HEK293 (cell line): ENCODE measurements at regions not wholly inside any gene's neighbourhood (a gene's known extent, or its start where the extent isn't known, plus 50 kb on each side); places are given as distances from the start of the nearest gene placed in this dataset.

Source experiments
- CTCF ChIA-PET: fragments of 350-600 bp; formaldehyde crosslinking; extraction: SDS; loops from one replicate; lab custom pipeline; 2021; ENCODE audit warnings: antibody characterized with exemption; lab: Yijun Ruan, JAX
- POLR2A ChIA-PET: fragments of 300-600 bp; formaldehyde crosslinking; extraction: SDS; loops from one replicate; lab custom pipeline; 2020; ENCODE audit warnings: antibody characterized with exemption, inconsistent platforms; lab: Yijun Ruan, JAX
- H3K27ac ChIP-seq: fragments of 200-500 bp; sonication (Bioruptor generic); 2 replicates; pipeline ENCODE4 v1.5.1; 2014; ENCODE audit warnings: low read depth, low read length, control low read depth, inconsistent platforms; ENCODE audit errors: extremely low read depth
- H3K36me3 ChIP-seq, 2 experiments: fragments of 200-500 bp in 1 of 2; sonication (Bioruptor generic) in 1 of 2; 1 replicate in 1 of 2; 2 replicates in 1 of 2; pipeline ENCODE4 v1.5.1; 2014 to 2017; ENCODE audit warnings: inconsistent platforms in 2 of 2, low read length in 2 of 2; ENCODE audit not compliant: control insufficient read depth in 2 of 2, insufficient read depth in 1 of 2
- H3K4me1 ChIP-seq: fragments of 200-500 bp; sonication (Bioruptor generic); 2 replicates; pipeline ENCODE4 v1.5.1; 2014; ENCODE audit warnings: mild to moderate bottlenecking, low read length, inconsistent platforms; ENCODE audit not compliant: control insufficient read depth, insufficient read depth
- H3K4me3 ChIP-seq: 2 replicates; pipeline ENCODE4 v1.5.1; 2011; ENCODE audit warnings: low read depth, mild to moderate bottlenecking, control low read depth, low read length, moderate library complexity
- H3K9me3 ChIP-seq: fragments of 200-500 bp; sonication (Bioruptor generic); 2 replicates; pipeline ENCODE4 v1.5.1; 2014; ENCODE audit warnings: low read depth, low read length, inconsistent platforms; ENCODE audit not compliant: control insufficient read depth, insufficient read depth
- HOXC10 ChIP-seq: sonication (generic); formaldehyde crosslinking; IDR thresholded peaks from 2 replicates; pipeline ENCODE4 v1.8.1; 2023; ENCODE audit warnings: mild to moderate bottlenecking, missing genetic modification reagents
- KLF9 ChIP-seq: fragments of 450-650 bp; formaldehyde crosslinking; IDR thresholded peaks from 2 replicates; pipeline ENCODE4 v1.5.1; 2016; ENCODE audit warnings: missing biosample characterization, missing genetic modification characterization, low read depth
- ZBTB1 ChIP-seq: fragments of 450-650 bp; formaldehyde crosslinking; IDR thresholded peaks from 2 replicates; pipeline ENCODE4 v1.5.1; 2016; ENCODE audit warnings: missing biosample characterization, missing genetic modification characterization
- ZBTB20 ChIP-seq: fragments of 450-650 bp; formaldehyde crosslinking; IDR thresholded peaks from 2 replicates; pipeline ENCODE4 v1.5.1; 2016; ENCODE audit warnings: missing biosample characterization, missing genetic modification characterization
- ZBTB8A ChIP-seq: fragments of 450-650 bp; formaldehyde crosslinking; IDR thresholded peaks from 2 replicates; pipeline ENCODE4 v1.5.1; 2016; ENCODE audit warnings: missing biosample characterization, missing genetic modification characterization
- ZFP69B ChIP-seq: fragments of 450-650 bp; formaldehyde crosslinking; IDR thresholded peaks from 2 replicates; pipeline ENCODE4 v1.5.1; 2016; ENCODE audit warnings: missing biosample characterization, missing genetic modification characterization
- ZIC2 ChIP-seq: fragments of 450-650 bp; formaldehyde crosslinking; IDR thresholded peaks from 2 replicates; pipeline ENCODE4 v1.5.1; 2016; ENCODE audit warnings: missing biosample characterization, missing genetic modification characterization
- ZNF138 ChIP-seq: fragments of 450-650 bp; formaldehyde crosslinking; IDR thresholded peaks from 2 replicates; pipeline ENCODE4 v1.5.1; 2016; ENCODE audit warnings: missing biosample characterization, missing genetic modification characterization, borderline replicate concordance
- ZNF518A ChIP-seq: fragments of 450-650 bp; formaldehyde crosslinking; conservative IDR thresholded peaks from 2 replicates; pipeline ENCODE4 v1.5.1; 2016; ENCODE audit warnings: low read depth, missing biosample characterization, missing genetic modification characterization
- ZNF585B ChIP-seq: fragments of 450-650 bp; formaldehyde crosslinking; IDR thresholded peaks from 2 replicates; pipeline ENCODE4 v1.5.1; 2016; ENCODE audit warnings: missing biosample characterization, missing genetic modification characterization
- ZNF670 ChIP-seq: fragments of 450-650 bp; formaldehyde crosslinking; IDR thresholded peaks from 2 replicates; pipeline ENCODE4 v1.5.1; 2016; ENCODE audit warnings: missing biosample characterization, missing genetic modification characterization, low read depth
- ZNF701 ChIP-seq: fragments of 450-650 bp; formaldehyde crosslinking; IDR thresholded peaks from 2 replicates; pipeline ENCODE4 v1.5.1; 2016; ENCODE audit warnings: missing biosample characterization, missing genetic modification characterization
- ZNF768 ChIP-seq: fragments of 450-650 bp; formaldehyde crosslinking; IDR thresholded peaks from 2 replicates; pipeline ENCODE4 v1.5.1; 2018; ENCODE audit warnings: missing biosample characterization, mild to moderate bottlenecking, missing genetic modification characterization
- TF ChIP-seq, protein P1 (sequence below): fragments of 450-650 bp; formaldehyde crosslinking; IDR thresholded peaks from 2 replicates; pipeline ENCODE4 v1.5.1; 2017; ENCODE audit warnings: missing biosample characterization, missing genetic modification characterization
- TF ChIP-seq, protein P2 (sequence below): fragments of 450-650 bp; formaldehyde crosslinking; IDR thresholded peaks from 2 replicates; pipeline ENCODE4 v1.5.1; 2016; ENCODE audit warnings: missing biosample characterization, missing genetic modification characterization
- TF ChIP-seq, protein P3 (sequence below): fragments of 450-650 bp; formaldehyde crosslinking; IDR thresholded peaks from 2 replicates; pipeline ENCODE4 v1.5.1; 2016; ENCODE audit warnings: missing biosample characterization, missing genetic modification characterization
- TF ChIP-seq, protein P4 (sequence below): fragments of 450-650 bp; formaldehyde crosslinking; IDR thresholded peaks from 2 replicates; pipeline ENCODE4 v1.5.1; 2016; ENCODE audit warnings: missing biosample characterization, missing genetic modification characterization
- TF ChIP-seq, protein P5 (sequence below): fragments of 450-650 bp; formaldehyde crosslinking; IDR thresholded peaks from 2 replicates; pipeline ENCODE4 v1.5.1; 2016; ENCODE audit warnings: missing biosample characterization, missing genetic modification characterization

DNA sequence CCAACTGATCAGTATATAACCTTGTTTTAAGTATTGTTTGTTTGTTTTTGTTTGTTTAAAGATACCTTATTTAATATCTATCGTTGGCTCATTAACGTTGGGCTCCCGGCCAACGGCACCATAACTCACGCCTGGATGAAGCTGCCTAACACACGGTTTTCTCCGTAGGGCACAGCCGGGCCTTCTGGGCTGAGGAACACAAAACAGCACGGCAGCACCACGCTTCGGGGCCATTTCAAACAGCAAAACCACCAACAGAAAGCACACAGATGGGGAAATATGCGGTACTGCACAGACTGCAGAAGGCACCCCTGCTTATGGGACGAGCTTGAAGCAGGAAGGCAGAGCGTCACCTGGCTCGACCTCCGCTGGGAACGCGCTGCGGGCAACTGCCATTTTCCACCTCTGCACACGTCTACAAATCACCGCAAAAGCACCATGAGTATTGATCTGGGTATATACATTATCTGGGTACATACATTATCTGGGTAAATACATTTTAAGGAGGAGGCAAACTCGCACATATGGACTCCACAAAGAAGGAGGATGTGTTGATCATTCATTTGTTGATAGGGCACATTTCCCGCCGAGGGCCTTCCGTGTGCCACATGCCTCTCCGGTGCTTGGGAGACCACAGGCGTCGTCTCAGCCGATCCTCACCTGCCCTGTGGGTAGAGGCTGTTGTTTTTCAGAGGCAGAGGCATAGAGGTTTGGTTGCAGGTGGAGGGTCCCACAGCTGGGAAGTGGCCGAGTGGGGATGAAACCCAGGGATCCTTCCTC is 123.7 kb upstream of the ATP2B2 start:
- no peaks in the 10 kb centered on the region for H3K9me3 ChIP-seq
- no peak overlapping the region for H3K4me3 ChIP-seq
- no peak for TF ChIP-seq ZNF768 (tag by site-specific recombination)
- no peak for TF ChIP-seq ZIC2 (tag by site-specific recombination)
- TF ChIP-seq ZBTB20 (tag by site-specific recombination): no peak
- no peak for TF ChIP-seq ZNF670 (tag by site-specific recombination)
- TF ChIP-seq, protein P1, sequence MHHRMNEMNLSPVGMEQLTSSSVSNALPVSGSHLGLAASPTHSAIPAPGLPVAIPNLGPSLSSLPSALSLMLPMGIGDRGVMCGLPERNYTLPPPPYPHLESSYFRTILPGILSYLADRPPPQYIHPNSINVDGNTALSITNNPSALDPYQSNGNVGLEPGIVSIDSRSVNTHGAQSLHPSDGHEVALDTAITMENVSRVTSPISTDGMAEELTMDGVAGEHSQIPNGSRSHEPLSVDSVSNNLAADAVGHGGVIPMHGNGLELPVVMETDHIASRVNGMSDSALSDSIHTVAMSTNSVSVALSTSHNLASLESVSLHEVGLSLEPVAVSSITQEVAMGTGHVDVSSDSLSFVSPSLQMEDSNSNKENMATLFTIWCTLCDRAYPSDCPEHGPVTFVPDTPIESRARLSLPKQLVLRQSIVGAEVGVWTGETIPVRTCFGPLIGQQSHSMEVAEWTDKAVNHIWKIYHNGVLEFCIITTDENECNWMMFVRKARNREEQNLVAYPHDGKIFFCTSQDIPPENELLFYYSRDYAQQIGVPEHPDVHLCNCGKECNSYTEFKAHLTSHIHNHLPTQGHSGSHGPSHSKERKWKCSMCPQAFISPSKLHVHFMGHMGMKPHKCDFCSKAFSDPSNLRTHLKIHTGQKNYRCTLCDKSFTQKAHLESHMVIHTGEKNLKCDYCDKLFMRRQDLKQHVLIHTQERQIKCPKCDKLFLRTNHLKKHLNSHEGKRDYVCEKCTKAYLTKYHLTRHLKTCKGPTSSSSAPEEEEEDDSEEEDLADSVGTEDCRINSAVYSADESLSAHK (tag by site-specific recombination): no peak
- TF ChIP-seq, protein P2, sequence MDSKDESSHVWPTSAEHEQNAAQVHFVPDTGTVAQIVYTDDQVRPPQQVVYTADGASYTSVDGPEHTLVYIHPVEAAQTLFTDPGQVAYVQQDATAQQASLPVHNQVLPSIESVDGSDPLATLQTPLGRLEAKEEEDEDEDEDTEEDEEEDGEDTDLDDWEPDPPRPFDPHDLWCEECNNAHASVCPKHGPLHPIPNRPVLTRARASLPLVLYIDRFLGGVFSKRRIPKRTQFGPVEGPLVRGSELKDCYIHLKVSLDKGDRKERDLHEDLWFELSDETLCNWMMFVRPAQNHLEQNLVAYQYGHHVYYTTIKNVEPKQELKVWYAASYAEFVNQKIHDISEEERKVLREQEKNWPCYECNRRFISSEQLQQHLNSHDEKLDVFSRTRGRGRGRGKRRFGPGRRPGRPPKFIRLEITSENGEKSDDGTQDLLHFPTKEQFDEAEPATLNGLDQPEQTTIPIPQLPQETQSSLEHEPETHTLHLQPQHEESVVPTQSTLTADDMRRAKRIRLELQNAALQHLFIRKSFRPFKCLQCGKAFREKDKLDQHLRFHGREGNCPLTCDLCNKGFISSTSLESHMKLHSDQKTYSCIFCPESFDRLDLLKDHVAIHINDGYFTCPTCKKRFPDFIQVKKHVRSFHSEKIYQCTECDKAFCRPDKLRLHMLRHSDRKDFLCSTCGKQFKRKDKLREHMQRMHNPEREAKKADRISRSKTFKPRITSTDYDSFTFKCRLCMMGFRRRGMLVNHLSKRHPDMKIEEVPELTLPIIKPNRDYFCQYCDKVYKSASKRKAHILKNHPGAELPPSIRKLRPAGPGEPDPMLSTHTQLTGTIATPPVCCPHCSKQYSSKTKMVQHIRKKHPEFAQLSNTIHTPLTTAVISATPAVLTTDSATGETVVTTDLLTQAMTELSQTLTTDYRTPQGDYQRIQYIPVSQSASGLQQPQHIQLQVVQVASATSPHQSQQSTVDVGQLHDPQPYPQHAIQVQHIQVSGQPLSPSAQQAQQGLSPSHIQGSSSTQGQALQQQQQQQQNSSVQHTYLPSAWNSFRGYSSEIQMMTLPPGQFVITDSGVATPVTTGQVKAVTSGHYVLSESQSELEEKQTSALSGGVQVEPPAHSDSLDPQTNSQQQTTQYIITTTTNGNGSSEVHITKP (tag by site-specific recombination): no peak
- no peak for TF ChIP-seq ZFP69B
- TF ChIP-seq HOXC10: no peak
- TF ChIP-seq ZNF585B (tag by site-specific recombination): no peak
- TF ChIP-seq ZBTB1 (tag by site-specific recombination): no peak
- TF ChIP-seq ZBTB8A (tag by site-specific recombination): no peak
- TF ChIP-seq KLF9 (tag by site-specific recombination): no peak
- TF ChIP-seq, protein P3, sequence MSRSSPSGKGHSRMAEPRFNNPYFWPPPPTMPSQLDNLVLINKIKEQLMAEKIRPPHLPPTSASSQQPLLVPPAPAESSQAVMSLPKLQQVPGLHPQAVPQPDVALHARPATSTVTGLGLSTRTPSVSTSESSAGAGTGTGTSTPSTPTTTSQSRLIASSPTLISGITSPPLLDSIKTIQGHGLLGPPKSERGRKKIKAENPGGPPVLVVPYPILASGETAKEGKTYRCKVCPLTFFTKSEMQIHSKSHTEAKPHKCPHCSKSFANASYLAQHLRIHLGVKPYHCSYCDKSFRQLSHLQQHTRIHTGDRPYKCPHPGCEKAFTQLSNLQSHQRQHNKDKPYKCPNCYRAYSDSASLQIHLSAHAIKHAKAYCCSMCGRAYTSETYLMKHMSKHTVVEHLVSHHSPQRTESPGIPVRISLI (tag by site-specific recombination): no peak
- TF ChIP-seq, protein P4, sequence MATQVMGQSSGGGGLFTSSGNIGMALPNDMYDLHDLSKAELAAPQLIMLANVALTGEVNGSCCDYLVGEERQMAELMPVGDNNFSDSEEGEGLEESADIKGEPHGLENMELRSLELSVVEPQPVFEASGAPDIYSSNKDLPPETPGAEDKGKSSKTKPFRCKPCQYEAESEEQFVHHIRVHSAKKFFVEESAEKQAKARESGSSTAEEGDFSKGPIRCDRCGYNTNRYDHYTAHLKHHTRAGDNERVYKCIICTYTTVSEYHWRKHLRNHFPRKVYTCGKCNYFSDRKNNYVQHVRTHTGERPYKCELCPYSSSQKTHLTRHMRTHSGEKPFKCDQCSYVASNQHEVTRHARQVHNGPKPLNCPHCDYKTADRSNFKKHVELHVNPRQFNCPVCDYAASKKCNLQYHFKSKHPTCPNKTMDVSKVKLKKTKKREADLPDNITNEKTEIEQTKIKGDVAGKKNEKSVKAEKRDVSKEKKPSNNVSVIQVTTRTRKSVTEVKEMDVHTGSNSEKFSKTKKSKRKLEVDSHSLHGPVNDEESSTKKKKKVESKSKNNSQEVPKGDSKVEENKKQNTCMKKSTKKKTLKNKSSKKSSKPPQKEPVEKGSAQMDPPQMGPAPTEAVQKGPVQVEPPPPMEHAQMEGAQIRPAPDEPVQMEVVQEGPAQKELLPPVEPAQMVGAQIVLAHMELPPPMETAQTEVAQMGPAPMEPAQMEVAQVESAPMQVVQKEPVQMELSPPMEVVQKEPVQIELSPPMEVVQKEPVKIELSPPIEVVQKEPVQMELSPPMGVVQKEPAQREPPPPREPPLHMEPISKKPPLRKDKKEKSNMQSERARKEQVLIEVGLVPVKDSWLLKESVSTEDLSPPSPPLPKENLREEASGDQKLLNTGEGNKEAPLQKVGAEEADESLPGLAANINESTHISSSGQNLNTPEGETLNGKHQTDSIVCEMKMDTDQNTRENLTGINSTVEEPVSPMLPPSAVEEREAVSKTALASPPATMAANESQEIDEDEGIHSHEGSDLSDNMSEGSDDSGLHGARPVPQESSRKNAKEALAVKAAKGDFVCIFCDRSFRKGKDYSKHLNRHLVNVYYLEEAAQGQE: no peak
- TF ChIP-seq ZNF138 (tag by site-specific recombination): no peak
- no peak for TF ChIP-seq ZNF701 (tag by site-specific recombination)
- TF ChIP-seq ZNF518A (tag by site-specific recombination): no peak
- TF ChIP-seq, protein P5, sequence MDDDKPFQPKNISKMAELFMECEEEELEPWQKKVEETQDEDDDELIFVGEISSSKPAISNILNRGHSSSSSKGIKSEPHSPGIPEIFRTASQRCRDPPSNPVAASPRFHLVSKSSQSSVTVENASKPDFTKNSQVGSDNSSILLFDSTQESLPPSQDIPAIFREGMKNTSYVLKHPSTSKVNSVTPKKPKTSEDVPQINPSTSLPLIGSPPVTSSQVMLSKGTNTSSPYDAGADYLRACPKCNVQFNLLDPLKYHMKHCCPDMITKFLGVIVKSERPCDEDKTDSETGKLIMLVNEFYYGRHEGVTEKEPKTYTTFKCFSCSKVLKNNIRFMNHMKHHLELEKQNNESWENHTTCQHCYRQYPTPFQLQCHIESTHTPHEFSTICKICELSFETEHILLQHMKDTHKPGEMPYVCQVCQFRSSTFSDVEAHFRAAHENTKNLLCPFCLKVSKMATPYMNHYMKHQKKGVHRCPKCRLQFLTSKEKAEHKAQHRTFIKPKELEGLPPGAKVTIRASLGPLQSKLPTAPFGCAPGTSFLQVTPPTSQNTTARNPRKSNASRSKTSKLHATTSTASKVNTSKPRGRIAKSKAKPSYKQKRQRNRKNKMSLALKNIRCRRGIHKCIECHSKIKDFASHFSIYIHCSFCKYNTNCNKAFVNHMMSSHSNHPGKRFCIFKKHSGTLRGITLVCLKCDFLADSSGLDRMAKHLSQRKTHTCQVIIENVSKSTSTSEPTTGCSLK (tag by site-specific recombination): no peak
- no peak overlapping the region for H3K27ac ChIP-seq
- no peaks in the 10 kb centered on the region for H3K36me3 ChIP-seq
- POLR2A ChIA-PET: no interaction called here
- no peaks in the 10 kb centered on the region for H3K4me1 ChIP-seq
- CTCF ChIA-PET: no interaction called here
